Bronchial epithelial cell (primary cell): ENCODE measurements at regions not wholly inside any gene's neighbourhood (a gene's known extent, or its start where the extent isn't known, plus 50 kb on each side); places are given as distances from the start of the nearest gene placed in this dataset.

Experiments
- DNase-seq: peaks from one replicate; pipeline ENCODE4 v3.0.0-alpha.2; 2010; ENCODE audit warnings: low read depth
- FAIRE-seq: peaks from 2 replicates; lab custom pipeline; 2011; peaks lifted over from hg19 to GRCh38; lab: Jason Lieb, UNC
- H3K27me3 ChIP-seq: 2 replicates; pipeline ENCODE4 v1.5.1; 2011; ENCODE audit warnings: low read length; ENCODE audit not compliant: control insufficient read depth, insufficient read depth
- H3K36me3 ChIP-seq: 2 replicates; pipeline ENCODE4 v1.5.1; 2011; ENCODE audit warnings: low read length; ENCODE audit not compliant: control insufficient read depth, insufficient read depth
- H3K4me3 ChIP-seq: 2 replicates; pipeline ENCODE4 v1.5.1; 2011; ENCODE audit warnings: mild to moderate bottlenecking, low read depth, low read length, control low read depth
- CTCF ChIP-seq: IDR thresholded peaks from 2 replicates; pipeline ENCODE4 v1.5.1; 2011; ENCODE audit warnings: mild to moderate bottlenecking, moderate library complexity, low read length, control low read depth, inconsistent platforms; ENCODE audit not compliant: insufficient read depth, severe bottlenecking

DNA sequence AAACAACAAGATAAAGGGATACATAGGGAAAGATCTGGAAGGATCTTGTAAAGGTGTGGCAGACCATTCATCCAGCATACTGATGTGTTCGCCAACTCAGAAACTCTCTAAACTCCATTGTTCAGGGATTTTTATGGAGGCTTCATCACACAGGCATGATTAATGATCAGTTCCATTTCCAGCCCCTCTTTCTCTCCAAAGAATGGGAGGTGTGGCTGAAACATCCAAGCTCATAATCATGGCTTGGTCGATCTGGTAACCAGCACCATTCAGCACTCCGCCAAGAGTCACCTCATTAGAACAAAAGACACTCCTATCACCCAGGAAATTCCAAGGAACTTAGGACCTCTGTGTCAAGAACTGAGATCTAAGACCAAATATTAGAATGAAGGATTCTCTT, 180.6 kb upstream of the RNPC3 start:
- Histone ChIP-seq H3K4me3 (no peak overlapping the region), H3K36me3 (no peaks in the 10 kb centered on the region), H3K27me3 (no peaks in the 10 kb centered on the region)
- no peak for DNase-seq
- FAIRE-seq, result no peak
- no peak for TF ChIP-seq CTCF

DNA sequence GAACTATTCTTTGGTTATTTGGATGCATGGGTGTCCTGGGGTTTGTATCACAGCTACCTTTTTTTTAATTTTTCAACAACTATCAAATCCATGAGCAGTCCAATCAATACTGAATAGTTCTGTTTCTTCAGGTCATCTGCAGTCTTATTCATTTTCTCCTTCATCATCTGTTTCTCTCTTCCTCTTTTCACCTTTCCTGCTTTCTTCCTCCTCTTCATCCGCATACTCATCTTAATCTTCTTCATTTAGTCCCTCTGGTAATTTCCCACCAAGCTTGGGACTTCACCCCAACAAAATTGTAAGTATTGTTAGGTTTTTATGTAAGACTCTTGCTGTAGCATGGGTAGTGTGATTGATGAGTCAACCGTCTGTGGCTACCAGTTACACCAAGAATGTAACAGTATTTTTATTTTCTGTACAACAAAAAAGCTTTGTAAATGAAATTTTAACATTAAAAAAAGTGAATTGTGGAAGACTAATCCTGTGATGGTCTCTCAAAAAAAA, 184.1 kb upstream of the RNPC3 start:
- FAIRE-seq (no peak), DNase-seq (no peak)
- no peaks in the 10 kb centered on the region for H3K27me3 ChIP-seq
- no peak overlapping the region for H3K4me3 ChIP-seq
- no peaks in the 10 kb centered on the region for H3K36me3 ChIP-seq
- TF ChIP-seq CTCF, result no peak

- no peak for DNase-seq
- no peaks in the 10 kb centered on the region for H3K36me3 ChIP-seq
- no peak for FAIRE-seq
- TF ChIP-seq CTCF, result no peak
- H3K27me3 ChIP-seq, result no peaks in the 10 kb centered on the region
- no peak overlapping the region for H3K4me3 ChIP-seq
Measured at GRCh38 chr1:103337779-103338178, 187.7 kb upstream of the RNPC3 start.

DNA sequence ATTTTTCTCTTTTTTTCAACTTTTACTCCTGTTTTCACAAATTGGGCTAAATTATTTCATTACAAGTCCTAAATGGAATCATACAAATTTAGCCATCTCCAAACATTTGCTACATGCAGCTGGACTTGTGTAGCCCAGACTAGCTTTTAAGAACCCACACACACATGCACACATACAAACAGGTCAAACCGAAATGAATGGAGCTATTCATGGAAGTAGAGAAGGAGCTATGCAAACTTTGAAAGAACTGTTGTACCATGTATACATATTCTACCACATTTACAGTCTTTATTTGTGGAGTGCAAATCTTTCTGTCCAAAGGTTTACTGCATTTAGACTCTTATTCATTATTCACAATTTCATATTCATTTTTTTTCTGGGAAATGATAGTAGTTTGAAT, 189.1 kb upstream of the RNPC3 start:
- H3K27me3 ChIP-seq, result no peaks in the 10 kb centered on the region
- no peak overlapping the region for H3K4me3 ChIP-seq
- FAIRE-seq (no peak), DNase-seq (no peak)
- H3K36me3 ChIP-seq, result no peaks in the 10 kb centered on the region
- TF ChIP-seq CTCF, result no peak

DNA sequence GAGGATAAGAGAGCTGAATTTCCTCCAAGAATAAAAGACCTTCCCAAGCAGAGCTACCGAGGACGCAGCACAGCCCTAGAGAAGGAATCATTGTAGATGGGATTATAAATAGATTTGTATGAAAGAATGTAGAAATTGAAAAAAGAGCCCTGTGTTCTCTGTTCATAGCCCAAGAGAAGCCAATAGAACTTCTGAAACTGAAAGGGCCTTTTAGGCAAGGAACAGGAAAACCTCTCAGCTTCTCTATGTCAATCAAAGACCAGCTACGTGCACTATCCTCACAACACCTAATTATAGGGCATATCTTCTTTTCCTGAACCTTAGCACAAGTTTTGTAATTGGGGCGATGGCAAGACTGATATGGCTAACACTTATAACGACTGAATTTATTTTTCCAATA, 192.4 kb upstream of the RNPC3 start:
- TF ChIP-seq CTCF, result no peak
- FAIRE-seq, result no peak
- Histone ChIP-seq H3K36me3 (no peaks in the 10 kb centered on the region), H3K4me3 (no peak overlapping the region), H3K27me3 (no peaks in the 10 kb centered on the region)
- no peak for DNase-seq

GRCh38 chr1:103327054-103327719, 198.3 kb upstream of the RNPC3 start:
- TF ChIP-seq CTCF, result no peak
- H3K4me3 ChIP-seq, result no peak overlapping the region
- DNase-seq, result no peak
- no peaks in the 10 kb centered on the region for H3K27me3 ChIP-seq
- no peak for FAIRE-seq
- H3K36me3 ChIP-seq, result no peaks in the 10 kb centered on the region
